WTC11 (cell line): ENCODE measurements at regions not wholly inside any gene's neighbourhood (a gene's known extent, or its start where the extent isn't known, plus 50 kb on each side); places are given as distances from the start of the nearest gene placed in this dataset.

Source experiments
- ATAC-seq: fragments of 200-7000 bp; cut with Tn5 transposase; 2 replicates; pipeline ENCODE4 v1.10.0; 2021; ENCODE audit warnings: mild to moderate bottlenecking, moderate library complexity
- CTCF ChIA-PET: fragments of 300-600 bp; sonication (Branson Sonifier 250); formaldehyde crosslinking; loops from one replicate; lab custom pipeline; 2021; ENCODE audit warnings: antibody characterized with exemption; lab: Charles Lee
- POLR2A ChIA-PET: fragments of 350-600 bp; sonication (Branson Sonifier 250); formaldehyde crosslinking; loops from one replicate; lab custom pipeline; 2021; ENCODE audit warnings: antibody characterized with exemption; lab: Charles Lee
- DNase-seq: peaks from one replicate; pipeline ENCODE4 v3.0.0; 2021; ENCODE audit warnings: low spot score
- H3K27ac Mint-ChIP-seq: 2 replicates; pipeline ENCODE4 v1.8.0; 2021; ENCODE audit warnings: mixed read lengths
- H3K27me3 Mint-ChIP-seq: 2 replicates; pipeline ENCODE4 v1.8.0; 2021; ENCODE audit warnings: low read depth, mild to moderate bottlenecking, moderate library complexity, mixed read lengths
- H3K36me3 Mint-ChIP-seq: 2 replicates; pipeline ENCODE4 v1.8.0; 2021; ENCODE audit warnings: mixed read lengths
- H3K4me1 Mint-ChIP-seq: 2 replicates; pipeline ENCODE4 v1.8.0; 2022; ENCODE audit warnings: mixed read lengths
- H3K4me3 Mint-ChIP-seq: 2 replicates; pipeline ENCODE4 v1.8.0; 2021; ENCODE audit warnings: mild to moderate bottlenecking, moderate library complexity, mixed read lengths
- H3K9me3 Mint-ChIP-seq: 2 replicates; pipeline ENCODE4 v1.8.0; 2021; ENCODE audit warnings: mixed read lengths
- E2F5 ChIP-seq: sonication (generic); formaldehyde crosslinking; IDR thresholded peaks from 2 replicates; pipeline ENCODE4 v1.8.1; 2022; ENCODE audit warnings: mild to moderate bottlenecking, moderate library complexity, missing genetic modification reagents
- EMX1 ChIP-seq: fragments of 250-450 bp; sonication (Bioruptor Pico); IDR thresholded peaks from 2 replicates; pipeline ENCODE4 v1.8.0; 2021; ENCODE audit warnings: mild to moderate bottlenecking
- GABPB1 ChIP-seq: sonication (generic); formaldehyde crosslinking; IDR thresholded peaks from 2 replicates; pipeline ENCODE4 v1.8.1; 2023; ENCODE audit warnings: mild to moderate bottlenecking, missing genetic modification reagents
- JUN ChIP-seq: sonication (generic); formaldehyde crosslinking; IDR thresholded peaks from 2 replicates; pipeline ENCODE4 v1.8.0; 2023; ENCODE audit warnings: mild to moderate bottlenecking, missing genetic modification reagents
- MXD4 ChIP-seq: fragments of 250-450 bp; sonication (Bioruptor Pico); IDR thresholded peaks from 2 replicates; pipeline ENCODE4 v1.8.0; 2021; ENCODE audit warnings: mild to moderate bottlenecking, moderate library complexity, borderline replicate concordance
- NFATC4 ChIP-seq: fragments of 250-450 bp; sonication (Bioruptor Pico); IDR thresholded peaks from 2 replicates; pipeline ENCODE4 v1.9.0; 2021; ENCODE audit warnings: mild to moderate bottlenecking
- NR2C2 ChIP-seq: sonication (generic); formaldehyde crosslinking; IDR thresholded peaks from 2 replicates; pipeline ENCODE4 v1.8.0; 2022; ENCODE audit warnings: mild to moderate bottlenecking, missing genetic modification reagents
- PREB ChIP-seq: sonication (generic); formaldehyde crosslinking; IDR thresholded peaks from 2 replicates; pipeline ENCODE4 v1.8.1; 2022; ENCODE audit warnings: mild to moderate bottlenecking, missing genetic modification reagents, moderate library complexity, borderline replicate concordance
- PRRX2 ChIP-seq: fragments of 250-450 bp; sonication (Bioruptor Pico); IDR thresholded peaks from 2 replicates; pipeline ENCODE4 v1.8.0; 2021; ENCODE audit warnings: mild to moderate bottlenecking
- SP1 ChIP-seq: sonication (generic); formaldehyde crosslinking; conservative IDR thresholded peaks from 2 replicates; pipeline ENCODE4 v1.8.1; 2022; ENCODE audit warnings: missing genetic modification reagents
- USF2 ChIP-seq: sonication (generic); formaldehyde crosslinking; IDR thresholded peaks from 2 replicates; pipeline ENCODE4 v1.8.1; 2023; ENCODE audit warnings: mild to moderate bottlenecking, missing genetic modification reagents, moderate library complexity
- ZNF138 ChIP-seq: sonication (generic); formaldehyde crosslinking; conservative IDR thresholded peaks from 2 replicates; pipeline ENCODE4 v1.8.1; 2022; ENCODE audit warnings: mild to moderate bottlenecking, moderate library complexity, missing genetic modification reagents
- ZNF263 ChIP-seq: sonication (generic); formaldehyde crosslinking; IDR thresholded peaks from 2 replicates; pipeline ENCODE4 v1.8.1; 2022; ENCODE audit warnings: low read depth, mild to moderate bottlenecking, moderate library complexity, missing genetic modification reagents
- ZNF396 ChIP-seq: fragments of 250-450 bp; sonication (Bioruptor Pico); IDR thresholded peaks from 2 replicates; pipeline ENCODE4 v1.8.0; 2021; ENCODE audit warnings: mild to moderate bottlenecking, moderate library complexity, borderline replicate concordance
- ZNF425 ChIP-seq: fragments of 250-450 bp; sonication (Bioruptor Pico); conservative IDR thresholded peaks from 2 replicates; pipeline ENCODE4 v1.9.0; 2021; ENCODE audit warnings: mild to moderate bottlenecking
- TF ChIP-seq, protein P1 (sequence below): fragments of 250-450 bp; sonication (Bioruptor Pico); IDR thresholded peaks from 2 replicates; pipeline ENCODE4 v1.9.0; 2021; ENCODE audit warnings: mild to moderate bottlenecking, borderline replicate concordance
- TF ChIP-seq, protein P2 (sequence below): fragments of 250-450 bp; sonication (Bioruptor Pico); IDR thresholded peaks from 2 replicates; pipeline ENCODE4 v1.9.0; 2021; ENCODE audit warnings: mild to moderate bottlenecking
- TF ChIP-seq, protein P3 (sequence below): fragments of 250-450 bp; sonication (Bioruptor Pico); IDR thresholded peaks from 2 replicates; pipeline ENCODE4 v1.9.0; 2021; ENCODE audit warnings: moderate library complexity, mild to moderate bottlenecking, inconsistent platforms, borderline replicate concordance
- TF ChIP-seq, protein P4 (sequence below): sonication (generic); formaldehyde crosslinking; IDR thresholded peaks from 2 replicates; pipeline ENCODE4 v1.8.0; 2022; ENCODE audit warnings: mild to moderate bottlenecking, missing genetic modification reagents
- TF ChIP-seq, protein P5 (sequence below): fragments of 250-450 bp; sonication (Bioruptor Pico); IDR thresholded peaks from 2 replicates; pipeline ENCODE4 v1.9.0; 2021; ENCODE audit warnings: mild to moderate bottlenecking

DNA sequence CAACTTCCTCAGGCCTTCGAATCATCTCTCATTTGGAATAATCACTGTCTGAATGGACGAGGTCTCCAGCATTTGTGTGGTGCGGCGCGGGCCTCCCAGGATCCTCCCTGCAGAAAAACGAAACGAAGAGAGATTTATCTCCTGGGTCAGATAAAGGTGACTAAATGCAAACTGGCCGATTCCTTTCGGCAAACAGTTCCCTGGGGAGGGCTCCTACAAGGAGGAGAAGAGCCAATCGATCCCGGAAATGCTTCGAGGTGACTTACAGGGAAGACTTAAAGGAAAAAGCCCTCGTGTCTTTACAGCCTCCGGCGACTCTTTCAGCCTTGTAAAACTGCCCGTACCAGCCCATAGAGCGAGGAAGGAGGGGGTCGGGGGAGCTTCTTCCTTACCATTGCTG, 126.5 kb downstream of the MIAT start (continued):
- TF ChIP-seq, protein P1, sequence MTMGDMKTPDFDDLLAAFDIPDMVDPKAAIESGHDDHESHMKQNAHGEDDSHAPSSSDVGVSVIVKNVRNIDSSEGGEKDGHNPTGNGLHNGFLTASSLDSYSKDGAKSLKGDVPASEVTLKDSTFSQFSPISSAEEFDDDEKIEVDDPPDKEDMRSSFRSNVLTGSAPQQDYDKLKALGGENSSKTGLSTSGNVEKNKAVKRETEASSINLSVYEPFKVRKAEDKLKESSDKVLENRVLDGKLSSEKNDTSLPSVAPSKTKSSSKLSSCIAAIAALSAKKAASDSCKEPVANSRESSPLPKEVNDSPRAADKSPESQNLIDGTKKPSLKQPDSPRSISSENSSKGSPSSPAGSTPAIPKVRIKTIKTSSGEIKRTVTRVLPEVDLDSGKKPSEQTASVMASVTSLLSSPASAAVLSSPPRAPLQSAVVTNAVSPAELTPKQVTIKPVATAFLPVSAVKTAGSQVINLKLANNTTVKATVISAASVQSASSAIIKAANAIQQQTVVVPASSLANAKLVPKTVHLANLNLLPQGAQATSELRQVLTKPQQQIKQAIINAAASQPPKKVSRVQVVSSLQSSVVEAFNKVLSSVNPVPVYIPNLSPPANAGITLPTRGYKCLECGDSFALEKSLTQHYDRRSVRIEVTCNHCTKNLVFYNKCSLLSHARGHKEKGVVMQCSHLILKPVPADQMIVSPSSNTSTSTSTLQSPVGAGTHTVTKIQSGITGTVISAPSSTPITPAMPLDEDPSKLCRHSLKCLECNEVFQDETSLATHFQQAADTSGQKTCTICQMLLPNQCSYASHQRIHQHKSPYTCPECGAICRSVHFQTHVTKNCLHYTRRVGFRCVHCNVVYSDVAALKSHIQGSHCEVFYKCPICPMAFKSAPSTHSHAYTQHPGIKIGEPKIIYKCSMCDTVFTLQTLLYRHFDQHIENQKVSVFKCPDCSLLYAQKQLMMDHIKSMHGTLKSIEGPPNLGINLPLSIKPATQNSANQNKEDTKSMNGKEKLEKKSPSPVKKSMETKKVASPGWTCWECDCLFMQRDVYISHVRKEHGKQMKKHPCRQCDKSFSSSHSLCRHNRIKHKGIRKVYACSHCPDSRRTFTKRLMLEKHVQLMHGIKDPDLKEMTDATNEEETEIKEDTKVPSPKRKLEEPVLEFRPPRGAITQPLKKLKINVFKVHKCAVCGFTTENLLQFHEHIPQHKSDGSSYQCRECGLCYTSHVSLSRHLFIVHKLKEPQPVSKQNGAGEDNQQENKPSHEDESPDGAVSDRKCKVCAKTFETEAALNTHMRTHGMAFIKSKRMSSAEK (CRISPR knock-in tag) = no peak
- TF ChIP-seq ZNF138 (CRISPR knock-in tag) = no peak

DNA sequence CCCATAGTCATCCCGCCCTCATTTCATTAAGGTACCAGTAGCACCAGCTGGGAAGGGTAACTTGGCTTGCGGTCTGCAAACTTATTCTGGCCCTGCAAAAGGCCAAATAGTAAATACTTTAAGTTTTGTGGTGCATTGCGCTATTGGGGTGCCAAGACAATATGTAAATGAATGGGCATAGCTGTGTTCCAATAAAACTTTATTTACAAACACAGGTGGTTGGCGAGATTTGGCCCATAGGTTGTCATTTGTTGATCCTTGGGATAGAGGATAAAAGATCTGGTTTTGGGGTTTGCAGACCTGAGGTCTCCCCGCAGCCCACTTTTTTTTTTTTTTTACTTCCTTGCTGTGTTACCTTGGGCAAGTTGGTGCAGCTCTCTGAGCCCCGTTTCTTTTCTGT, 127.4 kb downstream of the MIAT start:
- TF ChIP-seq ZNF425 (no peak), ZNF263 (no peak), MXD4 (CRISPR knock-in tag) (no peak), JUN (CRISPR knock-in tag) (no peak), PREB (no peak), SP1 (CRISPR knock-in tag) (no peak), USF2 (CRISPR knock-in tag) (no peak), PRRX2 (no peak), NFATC4 (no peak), ZNF396 (CRISPR knock-in tag) (no peak), EMX1 (CRISPR knock-in tag) (no peak), GABPB1 (no peak), NR2C2 (CRISPR knock-in tag) (no peak), E2F5 (CRISPR knock-in tag) (no peak)
- TF ChIP-seq, protein P2, sequence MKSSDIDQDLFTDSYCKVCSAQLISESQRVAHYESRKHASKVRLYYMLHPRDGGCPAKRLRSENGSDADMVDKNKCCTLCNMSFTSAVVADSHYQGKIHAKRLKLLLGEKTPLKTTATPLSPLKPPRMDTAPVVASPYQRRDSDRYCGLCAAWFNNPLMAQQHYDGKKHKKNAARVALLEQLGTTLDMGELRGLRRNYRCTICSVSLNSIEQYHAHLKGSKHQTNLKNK (CRISPR knock-in tag) = no peak
- TF ChIP-seq, protein P3, sequence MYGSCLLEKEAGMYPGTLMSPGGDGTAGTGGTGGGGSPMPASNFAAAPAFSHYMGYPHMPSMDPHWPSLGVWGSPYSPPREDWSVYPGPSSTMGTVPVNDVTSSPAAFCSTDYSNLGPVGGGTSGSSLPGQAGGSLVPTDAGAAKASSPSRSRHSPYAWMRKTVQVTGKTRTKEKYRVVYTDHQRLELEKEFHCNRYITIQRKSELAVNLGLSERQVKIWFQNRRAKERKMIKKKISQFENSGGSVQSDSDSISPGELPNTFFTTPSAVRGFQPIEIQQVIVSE (CRISPR knock-in tag) = no peak
- TF ChIP-seq, protein P4, sequence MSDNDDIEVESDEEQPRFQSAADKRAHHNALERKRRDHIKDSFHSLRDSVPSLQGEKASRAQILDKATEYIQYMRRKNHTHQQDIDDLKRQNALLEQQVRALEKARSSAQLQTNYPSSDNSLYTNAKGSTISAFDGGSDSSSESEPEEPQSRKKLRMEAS (CRISPR knock-in tag) = no peak
- TF ChIP-seq, protein P5, sequence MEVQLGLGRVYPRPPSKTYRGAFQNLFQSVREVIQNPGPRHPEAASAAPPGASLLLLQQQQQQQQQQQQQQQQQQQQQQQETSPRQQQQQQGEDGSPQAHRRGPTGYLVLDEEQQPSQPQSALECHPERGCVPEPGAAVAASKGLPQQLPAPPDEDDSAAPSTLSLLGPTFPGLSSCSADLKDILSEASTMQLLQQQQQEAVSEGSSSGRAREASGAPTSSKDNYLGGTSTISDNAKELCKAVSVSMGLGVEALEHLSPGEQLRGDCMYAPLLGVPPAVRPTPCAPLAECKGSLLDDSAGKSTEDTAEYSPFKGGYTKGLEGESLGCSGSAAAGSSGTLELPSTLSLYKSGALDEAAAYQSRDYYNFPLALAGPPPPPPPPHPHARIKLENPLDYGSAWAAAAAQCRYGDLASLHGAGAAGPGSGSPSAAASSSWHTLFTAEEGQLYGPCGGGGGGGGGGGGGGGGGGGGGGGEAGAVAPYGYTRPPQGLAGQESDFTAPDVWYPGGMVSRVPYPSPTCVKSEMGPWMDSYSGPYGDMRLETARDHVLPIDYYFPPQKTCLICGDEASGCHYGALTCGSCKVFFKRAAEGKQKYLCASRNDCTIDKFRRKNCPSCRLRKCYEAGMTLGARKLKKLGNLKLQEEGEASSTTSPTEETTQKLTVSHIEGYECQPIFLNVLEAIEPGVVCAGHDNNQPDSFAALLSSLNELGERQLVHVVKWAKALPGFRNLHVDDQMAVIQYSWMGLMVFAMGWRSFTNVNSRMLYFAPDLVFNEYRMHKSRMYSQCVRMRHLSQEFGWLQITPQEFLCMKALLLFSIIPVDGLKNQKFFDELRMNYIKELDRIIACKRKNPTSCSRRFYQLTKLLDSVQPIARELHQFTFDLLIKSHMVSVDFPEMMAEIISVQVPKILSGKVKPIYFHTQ (CRISPR knock-in tag) = no peak
- DNase-seq (no peak), ATAC-seq (no peak)
- ChIA-PET POLR2A (no interaction called here), CTCF (interaction anchor here (1.3 to 1.7 kb wide), 3 partner anchors 103 to 112 kb away, joined by 3 read pairs; no protein-coding TSS in a partner anchor)
- Mint-ChIP-seq H3K27me3 (peaks cover 32% of the 10 kb centered on the region), H3K9me3 (peaks cover 5% of the 10 kb centered on the region), H3K36me3 (peaks cover 7% of the 10 kb centered on the region), H3K27ac (no peak overlapping the region), H3K4me3 (no peak overlapping the region), H3K4me1 (peaks cover 20% of the 10 kb centered on the region)
